ENCODE measurements at regions not wholly inside any gene's neighbourhood (a gene's known extent, or its start where the extent isn't known, plus 50 kb on each side); places are given as distances from the start of the nearest gene placed in this dataset.
"Not testable (repeated sequence)": the region's sequence is repeated elsewhere in the genome, so short reads cannot be mapped to it uniquely, and the experiment has no call there.

- intact Hi-C loops (cut with micrococcal nuclease), result no loop called here
- no peak for ATAC-seq
- DNase-seq, result no peak
Measured at GRCh38 chr12:131527092-131527491, 183.8 kb upstream of the SFSWAP start.

GRCh38 chr12:131527736-131528135, 183.2 kb upstream of the SFSWAP start:
- DNase-seq (no peak), ATAC-seq (no peak)
- intact Hi-C loops (cut with micrococcal nuclease), result no loop called here

- no peak for DNase-seq
- no peak for ATAC-seq
- intact Hi-C loops (cut with micrococcal nuclease), result no loop called here
Measured at GRCh38 chr12:131528144-131528543, 182.7 kb upstream of the SFSWAP start.

DNA sequence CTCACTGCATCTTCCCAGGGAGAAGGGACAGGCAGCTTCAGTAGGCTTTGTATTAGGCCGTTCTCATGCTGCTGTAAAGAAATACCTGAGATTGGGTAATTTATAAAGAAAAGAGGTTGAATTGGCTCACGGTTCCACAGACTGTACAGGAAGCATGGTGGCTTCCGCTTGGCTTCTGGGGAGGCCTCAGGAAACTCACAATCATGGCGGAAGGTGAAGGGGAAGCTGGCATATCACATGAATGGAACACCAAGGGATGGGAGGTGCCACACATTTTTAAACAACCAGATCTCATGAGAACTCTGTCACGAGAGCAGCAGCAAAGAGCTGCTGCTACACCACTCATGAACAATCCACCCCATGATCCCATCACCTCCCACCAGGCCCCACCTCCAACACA, 182.2 kb upstream of the SFSWAP start:
- ATAC-seq, result no peak
- intact Hi-C loops (cut with micrococcal nuclease), result no loop called here
- no peak for DNase-seq

GRCh38 chr12:131529196-131530040, 181.5 kb upstream of the SFSWAP start:
- intact Hi-C loops (cut with micrococcal nuclease), result no loop called here
- DNase-seq (no peak), ATAC-seq (no peak)

DNA sequence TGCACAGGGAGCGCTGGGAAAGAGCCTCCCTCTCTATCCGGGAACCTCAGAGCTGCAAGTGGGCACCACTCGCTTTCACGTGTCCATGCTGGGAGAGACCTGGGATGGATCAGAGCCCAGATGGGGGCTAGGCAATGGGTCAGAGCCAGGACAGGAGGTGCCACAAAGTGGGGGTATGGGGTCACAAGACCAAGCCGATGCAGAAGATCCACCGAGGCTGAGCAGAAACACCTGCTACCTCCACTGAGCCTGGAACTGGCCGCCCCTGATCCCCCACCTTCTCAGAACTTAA, 180.9 kb upstream of the SFSWAP start:
- intact Hi-C loops (cut with micrococcal nuclease), result no loop called here
- DNase-seq (no peak), ATAC-seq (no peak)

DNA sequence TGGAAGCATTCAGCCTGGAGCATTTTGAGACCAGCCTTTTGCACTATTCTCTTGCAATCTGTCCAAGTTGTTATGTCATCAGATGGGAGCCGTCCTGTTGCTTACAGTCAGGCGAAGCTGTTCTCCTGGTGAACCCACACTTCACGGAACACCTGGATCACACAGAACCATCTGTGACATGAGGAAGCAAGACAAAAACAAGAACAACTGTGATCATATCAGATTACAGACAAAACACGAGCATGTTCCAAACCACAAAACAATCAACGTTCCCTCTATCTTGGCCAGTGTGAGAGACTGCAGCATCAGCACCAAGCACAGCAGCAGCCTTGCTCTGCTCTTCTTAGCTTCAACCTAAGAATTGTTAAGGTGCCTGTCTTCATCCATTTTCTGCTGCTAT, 180.5 kb upstream of the SFSWAP start:
- intact Hi-C loops (cut with micrococcal nuclease), result no loop called here
- DNase-seq (no peak), ATAC-seq (no peak)

GRCh38 chr12:131533139-131533538, 177.8 kb upstream of the SFSWAP start:
- ATAC-seq, result no peak
- intact Hi-C loops (cut with micrococcal nuclease), result no loop called here
- DNase-seq, result no peak

GRCh38 chr12:131535779-131536178, 175.1 kb upstream of the SFSWAP start:
- ATAC-seq, result no peak
- intact Hi-C loops (cut with micrococcal nuclease), result no loop called here
- no peak for DNase-seq

DNA sequence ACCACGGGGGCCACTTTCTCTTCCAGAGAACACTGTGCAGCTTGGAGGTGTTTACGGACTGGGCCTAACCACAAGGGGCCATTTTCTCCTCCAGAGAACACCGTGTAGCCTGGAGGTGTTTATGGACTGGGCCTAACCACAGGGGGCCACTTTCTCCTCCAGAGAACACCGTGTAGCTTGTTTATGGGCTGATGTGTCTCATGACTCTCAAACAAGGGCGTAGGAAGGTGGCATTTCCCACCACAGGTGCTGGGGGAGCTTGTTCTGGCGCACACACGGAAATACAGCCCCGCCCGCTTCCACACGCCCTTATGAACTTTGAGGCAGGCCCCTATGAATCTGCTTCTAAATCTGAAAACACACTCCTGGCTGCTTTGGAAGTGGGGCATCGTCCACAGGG, 174.6 kb upstream of the SFSWAP start:
- DNase-seq, result no peak
- intact Hi-C loops (cut with micrococcal nuclease), result no loop called here
- ATAC-seq, result no peak

- DNase-seq, result no peak
- ATAC-seq, result no peak
- intact Hi-C loops (cut with micrococcal nuclease), result no loop called here
Measured at GRCh38 chr12:131536766-131537165, 174.1 kb upstream of the SFSWAP start.

GRCh38 chr12:131537267-131537958, 173.5 kb upstream of the SFSWAP start:
- intact Hi-C loops (cut with micrococcal nuclease), result no loop called here
- ATAC-seq, result no peak

GRCh38 chr12:131539381-131539780, 171.5 kb upstream of the SFSWAP start:
- no peak for ATAC-seq
- no peak for DNase-seq
- intact Hi-C loops (cut with micrococcal nuclease), result no loop called here

More at GRCh38 chr12:131537267-131537958, 173.5 kb upstream of the SFSWAP start:
- no peak for DNase-seq

DNA sequence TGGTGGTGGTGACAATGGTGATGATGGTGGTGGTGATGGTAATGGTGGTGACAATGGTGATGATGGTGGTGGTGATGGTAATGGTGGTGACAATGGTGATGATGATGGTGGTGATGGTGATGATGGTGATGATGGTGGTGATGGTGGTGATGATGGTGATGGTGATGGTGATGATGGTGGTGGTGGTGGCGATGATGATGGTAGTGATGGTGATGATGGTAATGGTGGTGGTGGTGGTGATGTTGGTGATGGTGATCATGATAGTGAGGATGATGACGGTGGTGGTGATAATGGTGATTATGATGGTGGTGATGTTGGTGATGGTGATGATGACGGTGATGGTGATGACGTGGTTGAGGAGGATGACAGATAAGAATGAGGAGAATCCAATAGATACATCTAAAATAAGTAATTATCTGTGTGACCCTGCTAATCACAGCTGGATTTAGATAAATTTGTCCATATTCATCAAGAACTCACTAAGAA, 170.7 kb upstream of the SFSWAP start:
- ATAC-seq (no peak), DNase-seq (no peak)
- intact Hi-C loops (cut with micrococcal nuclease), result no loop called here

DNA sequence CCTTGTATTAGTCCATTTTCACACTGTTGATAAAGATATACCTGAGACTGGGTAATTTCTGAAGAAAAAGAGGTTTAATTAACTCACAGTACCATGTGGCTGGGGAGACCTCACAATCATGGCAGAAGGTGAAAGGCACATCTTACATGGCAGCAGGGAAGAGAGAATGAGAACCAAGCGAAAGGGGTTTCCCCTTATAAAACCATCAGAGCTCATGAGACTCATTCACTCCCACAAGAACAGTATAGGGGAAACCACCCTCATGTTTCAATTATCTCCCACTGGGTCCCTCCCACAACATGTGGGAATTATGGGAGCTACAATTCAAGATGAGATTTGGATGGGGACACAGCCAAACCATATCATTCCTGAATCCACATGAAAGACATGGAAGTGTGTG, 169.4 kb upstream of the SFSWAP start:
- intact Hi-C loops (cut with micrococcal nuclease); DNase-seq; ATAC-seq: not testable (repeated sequence)

GRCh38 chr12:131542351-131542750, 168.5 kb upstream of the SFSWAP start:
- no peak for DNase-seq
- no peak for ATAC-seq
- intact Hi-C loops (cut with micrococcal nuclease), result no loop called here

GRCh38 chr12:131543040-131543439, 167.8 kb upstream of the SFSWAP start:
- ATAC-seq (no peak), DNase-seq (no peak)
- intact Hi-C loops (cut with micrococcal nuclease), result no loop called here

- intact Hi-C loops (cut with micrococcal nuclease), result no loop called here
- no peak for DNase-seq
- no peak for ATAC-seq
Measured at GRCh38 chr12:131547555-131547954, 163.3 kb upstream of the SFSWAP start.

DNA sequence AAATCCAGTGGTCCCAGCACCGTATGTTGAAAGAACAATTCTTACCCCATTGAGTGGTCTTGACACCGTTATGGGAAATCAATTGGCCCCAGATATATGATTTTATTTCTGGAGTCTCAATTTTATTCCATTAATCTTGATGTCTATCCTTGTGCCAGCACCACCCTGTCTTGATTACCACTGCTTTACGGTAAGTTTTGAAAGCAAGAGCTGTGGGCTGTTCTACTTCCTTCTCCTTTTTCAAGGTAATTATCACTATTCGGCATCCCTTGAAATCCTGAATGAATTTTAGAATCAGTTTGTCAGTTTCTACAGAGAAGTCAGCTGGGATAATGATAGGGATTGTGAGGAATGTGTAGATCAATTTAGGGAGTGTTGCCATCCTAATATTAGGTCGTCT, 160.8 kb upstream of the SFSWAP start:
- ATAC-seq (no peak), DNase-seq (no peak)
- intact Hi-C loops (cut with micrococcal nuclease), result no loop called here

DNA sequence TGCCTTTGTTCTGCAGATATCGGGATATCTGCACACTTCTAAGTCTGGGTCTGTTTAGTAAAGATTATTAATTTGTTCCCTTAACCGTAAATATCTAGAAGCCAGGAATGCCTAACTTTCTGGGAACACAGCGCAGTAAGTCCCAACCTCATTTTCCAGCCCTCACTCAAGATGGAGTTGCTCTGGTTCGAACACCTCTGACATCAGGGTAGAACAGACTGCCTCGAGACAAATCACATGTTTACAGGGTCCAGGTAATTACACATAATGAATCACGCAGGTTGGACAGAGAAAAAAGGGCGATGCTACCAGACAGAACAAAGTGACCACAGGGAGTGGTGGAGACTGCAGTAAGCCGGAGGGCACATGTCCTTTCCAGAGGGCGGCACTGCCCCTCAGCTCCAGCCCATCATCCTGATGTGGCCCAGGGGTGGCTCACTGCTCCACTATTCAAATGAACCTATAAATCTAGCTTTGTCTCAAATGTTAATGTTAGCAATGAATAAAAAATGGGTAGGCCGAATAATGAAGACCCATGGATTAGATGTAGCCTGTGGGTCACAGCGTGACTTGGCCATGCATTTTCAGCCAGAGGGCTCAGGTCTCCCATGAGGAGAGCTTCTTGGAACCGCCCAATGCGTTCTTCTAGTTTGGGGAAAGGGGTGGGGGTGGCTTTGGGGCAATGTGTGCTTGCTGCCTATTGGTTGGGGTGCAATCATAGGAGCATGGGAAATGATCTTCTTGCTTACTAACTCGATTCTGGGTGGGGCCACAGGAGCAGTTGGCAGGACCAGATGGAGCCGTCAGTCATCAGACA, 159.0 kb upstream of the SFSWAP start:
- intact Hi-C loops (cut with micrococcal nuclease), result no loop called here
- no peak for DNase-seq
- no peak for ATAC-seq

All from left ventricle myocardium superior (tissue), 1 donor.